ENCODE measurements at regions not wholly inside any gene's neighbourhood (a gene's known extent, or its start where the extent isn't known, plus 50 kb on each side); places are given as distances from the start of the nearest gene placed in this dataset.

- Mint-ChIP-seq H3K4me3 (no peak overlapping the region), H3K27me3 (peaks cover 7 to 12% of the 10 kb centered on the region in 2 donors), H3K27ac (no peak overlapping the region), H3K9me3 (no peaks in the 10 kb centered on the region), H3K36me3 (no peaks in the 10 kb centered on the region), H3K4me1 (no peaks in the 10 kb centered on the region)
- ATAC-seq (replicated peaks) (no peak), DNase-seq (no peak)
Observed at GRCh38 chr2:151048331-151049054, 213.2 kb downstream of the RBM43 start.

DNA sequence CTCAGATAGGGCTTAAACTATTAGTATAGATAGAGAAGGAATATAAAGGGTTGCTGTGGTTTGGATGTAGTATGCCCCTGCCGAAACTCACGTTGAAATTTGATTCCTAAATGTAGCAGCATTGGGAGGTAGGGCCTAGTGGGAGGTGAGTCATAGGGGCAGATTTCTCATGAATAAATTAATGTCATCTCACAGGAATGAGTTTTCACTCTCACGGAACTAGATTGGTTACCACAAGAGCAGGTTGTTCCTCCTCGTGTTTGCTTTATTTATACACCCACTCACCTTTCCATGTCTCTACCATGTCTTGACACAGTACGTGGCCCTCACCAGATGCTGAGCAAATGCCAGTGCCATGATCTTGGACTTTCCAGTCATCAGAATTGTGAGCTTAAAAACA lies 218.2 kb downstream of the RBM43 start:
- DNase-seq (no peak), ATAC-seq (replicated peaks) (no peak)
- H3K36me3 Mint-ChIP-seq, result no peaks in the 10 kb centered on the region
- H3K4me3 Mint-ChIP-seq, result no peak overlapping the region
- no peaks in the 10 kb centered on the region for H3K4me1 Mint-ChIP-seq
- no peaks in the 10 kb centered on the region for H3K9me3 Mint-ChIP-seq
- H3K27ac Mint-ChIP-seq, result no peak overlapping the region
- peaks cover 4 to 6% of the 10 kb centered on the region in 2 donors for H3K27me3 Mint-ChIP-seq

GRCh38 chr2:151042964-151043363 lies 218.7 kb downstream of the RBM43 start:
- Mint-ChIP-seq H3K4me1 (no peaks in the 10 kb centered on the region), H3K36me3 (no peaks in the 10 kb centered on the region), H3K27me3 (peaks cover 4 to 6% of the 10 kb centered on the region in 2 donors), H3K27ac (no peak overlapping the region), H3K9me3 (no peaks in the 10 kb centered on the region), H3K4me3 (no peak overlapping the region)
- ATAC-seq (replicated peaks), result no peak
- no peak for DNase-seq

- Mint-ChIP-seq H3K9me3 (no peaks in the 10 kb centered on the region), H3K27me3 (peaks cover 0 to 4% of the 10 kb centered on the region in 2 donors), H3K4me3 (no peak overlapping the region), H3K4me1 (no peaks in the 10 kb centered on the region), H3K36me3 (no peaks in the 10 kb centered on the region), H3K27ac (no peak overlapping the region)
- no peak for DNase-seq
- no peak for ATAC-seq (replicated peaks)
Observed at GRCh38 chr2:151040039-151040438, 221.6 kb downstream of the RBM43 start.

GRCh38 chr2:151038516-151038915 lies 223.1 kb downstream of the RBM43 start:
- peaks cover 0 to 4% of the 10 kb centered on the region in 2 donors for H3K27me3 Mint-ChIP-seq
- no peaks in the 10 kb centered on the region for H3K4me1 Mint-ChIP-seq
- H3K9me3 Mint-ChIP-seq, result no peaks in the 10 kb centered on the region
- no peaks in the 10 kb centered on the region for H3K36me3 Mint-ChIP-seq
- no peak overlapping the region for H3K4me3 Mint-ChIP-seq
- no peak overlapping the region for H3K27ac Mint-ChIP-seq
- DNase-seq (no peak), ATAC-seq (replicated peaks) (no peak)

DNA sequence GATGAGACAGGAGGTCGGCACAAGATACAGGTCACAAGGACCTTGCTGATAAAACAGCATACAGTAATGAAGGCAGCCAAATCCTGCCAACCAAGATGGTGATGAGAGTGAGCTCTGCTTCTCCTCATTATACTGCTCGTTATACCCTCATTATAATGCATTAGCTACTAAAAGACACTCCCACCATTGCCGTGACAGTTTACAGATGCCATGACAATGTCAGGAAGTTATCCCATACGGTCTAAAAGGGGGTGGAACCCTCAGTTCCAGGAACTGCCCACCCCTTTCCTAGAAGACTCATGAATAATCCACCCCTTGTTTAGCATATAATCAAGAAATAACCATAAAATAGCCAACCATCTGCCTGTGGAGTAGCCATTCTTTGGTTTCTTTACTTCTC lies 224.2 kb downstream of the RBM43 start:
- no peaks in the 10 kb centered on the region for H3K9me3 Mint-ChIP-seq
- ATAC-seq (replicated peaks) (no peak), DNase-seq (no peak)
- H3K27ac Mint-ChIP-seq, result no peak overlapping the region
- no peak overlapping the region for H3K4me3 Mint-ChIP-seq
- no peaks in the 10 kb centered on the region for H3K4me1 Mint-ChIP-seq
- H3K27me3 Mint-ChIP-seq, result peaks cover 0 to 4% of the 10 kb centered on the region in 2 donors
- H3K36me3 Mint-ChIP-seq, result no peaks in the 10 kb centered on the region

DNA sequence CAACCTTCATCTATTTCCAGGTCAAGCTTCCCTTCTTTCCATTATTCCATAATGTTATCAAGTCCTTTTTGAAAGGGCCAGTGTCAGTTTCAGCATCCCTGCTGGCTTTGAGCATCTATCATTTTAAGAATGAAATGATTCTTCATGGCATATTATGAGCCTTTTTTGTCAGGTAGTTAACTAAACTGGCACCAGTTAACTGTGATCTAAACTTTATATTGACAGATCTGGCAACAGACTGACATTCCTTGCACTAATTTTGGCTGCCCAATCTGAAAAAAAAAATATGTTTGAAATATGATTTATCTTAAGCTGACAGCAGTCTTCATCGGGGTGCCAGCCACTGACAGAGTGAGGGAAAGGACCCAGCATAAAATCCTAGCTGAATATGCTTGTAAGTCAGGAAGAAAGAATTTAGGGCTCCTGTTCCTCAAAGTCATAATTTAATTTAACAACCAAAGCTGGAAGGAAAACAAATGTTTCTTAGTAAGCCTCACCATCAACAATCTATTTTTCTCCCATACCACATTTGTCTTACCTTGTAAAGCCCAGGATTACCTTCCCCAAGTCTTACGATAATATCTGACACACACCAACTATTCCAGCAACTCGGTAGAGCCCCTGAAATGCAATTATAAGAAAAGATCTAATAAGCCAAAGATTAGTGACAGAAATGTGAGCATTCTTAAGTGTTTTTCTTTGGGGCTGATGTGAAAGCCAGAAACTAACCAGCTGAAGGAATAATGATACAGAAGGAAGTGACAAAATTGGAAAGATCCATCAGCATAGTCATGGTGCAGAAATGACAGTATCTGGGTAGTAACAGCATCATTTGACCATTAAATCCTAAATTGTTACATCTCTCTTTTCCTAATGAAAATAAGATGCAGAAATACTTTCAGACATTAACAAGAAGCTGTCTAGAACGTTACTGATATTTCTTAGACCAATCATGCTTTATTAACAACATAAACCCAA lies 228.1 kb downstream of the RBM43 start:
- Mint-ChIP-seq H3K27me3 (peaks cover 0 to under 1% of the 10 kb centered on the region in 2 donors), H3K4me1 (no peaks in the 10 kb centered on the region), H3K27ac (no peak overlapping the region), H3K4me3 (no peak overlapping the region), H3K9me3 (no peaks in the 10 kb centered on the region), H3K36me3 (no peaks in the 10 kb centered on the region)
- DNase-seq (no peak), ATAC-seq (replicated peaks) (no peak)

DNA sequence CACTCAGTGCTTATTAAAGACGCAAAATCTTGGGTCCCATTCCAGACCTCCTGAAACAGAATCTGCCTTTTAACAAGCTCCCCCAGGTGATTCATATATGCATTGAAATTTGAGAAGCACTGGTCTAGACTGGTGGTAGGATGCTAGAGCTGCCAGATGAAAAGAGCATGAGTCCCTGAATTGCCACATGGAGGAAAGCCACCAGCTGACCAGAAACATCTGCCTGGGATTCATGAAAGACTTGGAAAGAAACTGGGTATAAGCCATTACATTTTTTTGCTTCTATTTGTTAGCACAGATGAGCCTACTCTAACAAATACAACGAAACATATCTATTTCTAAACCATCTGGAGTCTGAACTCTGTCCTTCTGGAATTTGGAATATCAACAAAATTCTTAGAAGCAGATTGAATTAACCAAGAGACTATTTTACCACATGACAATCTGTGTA lies 228.9 kb downstream of the RBM43 start:
- H3K27me3 Mint-ChIP-seq, result no peaks in the 10 kb centered on the region
- no peaks in the 10 kb centered on the region for H3K9me3 Mint-ChIP-seq
- ATAC-seq (replicated peaks) (no peak), DNase-seq (no peak)
- no peaks in the 10 kb centered on the region for H3K36me3 Mint-ChIP-seq
- no peak overlapping the region for H3K27ac Mint-ChIP-seq
- H3K4me3 Mint-ChIP-seq, result no peak overlapping the region
- no peaks in the 10 kb centered on the region for H3K4me1 Mint-ChIP-seq

- H3K4me1 Mint-ChIP-seq, result no peaks in the 10 kb centered on the region
- H3K9me3 Mint-ChIP-seq, result no peaks in the 10 kb centered on the region
- ATAC-seq (replicated peaks) (no peak), DNase-seq (no peak)
- H3K36me3 Mint-ChIP-seq, result no peaks in the 10 kb centered on the region
- no peaks in the 10 kb centered on the region for H3K27me3 Mint-ChIP-seq
- H3K4me3 Mint-ChIP-seq, result no peak overlapping the region
- H3K27ac Mint-ChIP-seq, result no peak overlapping the region
Observed at GRCh38 chr2:151030663-151031230, 230.9 kb downstream of the RBM43 start.

DNA sequence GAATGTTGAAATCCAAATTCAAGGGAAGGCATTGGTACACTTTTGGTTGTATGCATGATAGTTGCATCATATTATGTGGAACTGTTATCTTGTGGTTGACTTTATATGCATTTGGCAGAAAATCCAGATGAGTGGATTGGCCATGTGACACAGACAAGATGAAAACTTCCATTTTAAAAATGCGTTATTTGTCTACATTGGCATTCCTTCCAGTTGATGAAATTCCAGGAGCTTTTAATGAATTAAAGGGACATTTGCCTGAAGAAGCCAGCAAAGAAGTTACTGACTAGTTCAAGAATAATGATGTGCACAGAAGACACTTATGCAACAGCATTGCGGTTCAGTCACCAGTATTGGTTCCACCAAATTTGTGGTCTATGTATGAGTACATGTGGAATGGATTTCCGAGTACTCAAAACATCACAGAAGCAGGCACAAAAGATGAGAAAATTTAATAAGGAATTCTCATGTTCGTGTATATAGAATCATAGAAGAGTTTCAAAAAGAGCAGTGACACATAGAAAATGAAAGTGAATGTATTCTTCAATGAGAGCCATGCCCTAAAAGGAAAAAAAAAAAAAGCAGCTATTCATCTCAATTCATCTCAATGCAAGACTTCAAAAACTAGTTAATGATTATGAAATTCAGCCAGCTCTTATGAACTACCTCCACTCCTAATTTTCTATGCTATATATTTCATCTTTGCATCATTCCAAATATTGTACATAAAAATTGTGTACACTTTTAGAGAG lies 232.1 kb downstream of the RBM43 start:
- H3K4me3 Mint-ChIP-seq, result no peak overlapping the region
- H3K9me3 Mint-ChIP-seq, result no peaks in the 10 kb centered on the region

DNA sequence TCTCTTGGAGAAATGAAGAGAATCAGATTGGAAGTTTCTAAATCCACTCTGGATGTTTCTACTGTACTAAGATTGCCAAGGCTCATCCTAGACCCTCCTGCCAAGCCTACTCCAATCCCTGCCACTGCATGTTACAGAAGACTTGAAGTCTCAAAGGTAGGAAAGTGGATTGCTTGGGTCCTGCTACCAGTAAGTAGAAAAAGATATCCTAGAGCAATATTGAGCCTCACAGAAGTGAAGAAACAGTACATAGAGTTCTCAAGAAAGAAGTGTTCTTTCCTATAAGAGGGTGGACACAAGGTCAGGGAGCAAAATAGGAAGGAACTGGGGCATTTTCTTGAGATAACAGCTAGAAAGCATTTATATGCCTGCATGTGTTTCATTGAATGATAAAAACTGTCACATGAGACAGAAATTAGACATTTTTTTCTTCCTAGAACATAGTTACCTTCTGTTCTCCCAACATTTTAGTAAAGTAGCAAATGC lies 232.9 kb downstream of the RBM43 start:
- H3K27me3 Mint-ChIP-seq, result no peaks in the 10 kb centered on the region
- H3K9me3 Mint-ChIP-seq, result no peaks in the 10 kb centered on the region
- DNase-seq (no peak), ATAC-seq (replicated peaks) (no peak)
- no peaks in the 10 kb centered on the region for H3K4me1 Mint-ChIP-seq
- no peak overlapping the region for H3K4me3 Mint-ChIP-seq
- H3K36me3 Mint-ChIP-seq, result no peaks in the 10 kb centered on the region
- no peak overlapping the region for H3K27ac Mint-ChIP-seq

More for the DNA sequence above, 232.1 kb downstream of the RBM43 start:
- Mint-ChIP-seq H3K27ac (no peak overlapping the region), H3K4me1 (no peaks in the 10 kb centered on the region), H3K36me3 (no peaks in the 10 kb centered on the region), H3K27me3 (no peaks in the 10 kb centered on the region)
- DNase-seq, result no peak
- ATAC-seq (replicated peaks), result no peak

DNA sequence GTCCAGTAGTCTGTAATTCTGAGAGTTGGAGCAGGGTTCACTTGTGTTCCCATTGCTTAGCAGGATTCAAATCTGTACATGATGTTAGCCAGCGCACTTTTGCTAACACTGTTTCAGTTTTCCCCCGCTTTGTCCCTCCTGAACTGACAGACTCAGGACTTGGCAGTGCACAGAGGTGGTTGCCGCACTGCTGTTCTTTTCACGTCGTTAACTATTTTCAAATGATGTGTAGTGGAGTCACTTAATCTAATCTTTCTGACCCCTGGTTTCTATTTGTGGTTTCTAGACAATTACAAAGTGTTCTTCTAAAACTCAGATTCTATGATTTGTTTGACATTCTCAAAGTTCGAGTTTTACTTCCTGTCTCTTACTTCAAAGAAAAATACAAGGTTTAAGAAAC lies 234.5 kb downstream of the RBM43 start:
- no peak for DNase-seq
- no peak for ATAC-seq (replicated peaks)
- H3K36me3 Mint-ChIP-seq, result no peaks in the 10 kb centered on the region
- no peaks in the 10 kb centered on the region for H3K4me1 Mint-ChIP-seq
- H3K27me3 Mint-ChIP-seq, result peaks cover 0 to 6% of the 10 kb centered on the region in 2 donors
- H3K4me3 Mint-ChIP-seq, result no peak overlapping the region
- peaks cover 0 to 2% of the 10 kb centered on the region in 2 donors for H3K9me3 Mint-ChIP-seq
- H3K27ac Mint-ChIP-seq, result no peak overlapping the region

GRCh38 chr2:151025816-151026215 lies 235.8 kb downstream of the RBM43 start:
- no peak for ATAC-seq (replicated peaks)
- Mint-ChIP-seq H3K9me3 (peaks cover 0 to 2% of the 10 kb centered on the region in 2 donors), H3K36me3 (no peaks in the 10 kb centered on the region), H3K27me3 (peaks cover 0 to 6% of the 10 kb centered on the region in 2 donors), H3K4me1 (no peaks in the 10 kb centered on the region), H3K27ac (no peak overlapping the region), H3K4me3 (no peak overlapping the region)
- DNase-seq, result no peak
